HEK293 (cell line): ENCODE measurements at regions not wholly inside any gene's neighbourhood (a gene's known extent, or its start where the extent isn't known, plus 50 kb on each side); places are given as distances from the start of the nearest gene placed in this dataset.

Experiments
- CTCF ChIA-PET: fragments of 350-600 bp; formaldehyde crosslinking; extraction: SDS; loops from one replicate; lab custom pipeline; 2021; ENCODE audit warnings: antibody characterized with exemption; lab: Yijun Ruan, JAX
- POLR2A ChIA-PET: fragments of 300-600 bp; formaldehyde crosslinking; extraction: SDS; loops from one replicate; lab custom pipeline; 2020; ENCODE audit warnings: antibody characterized with exemption, inconsistent platforms; lab: Yijun Ruan, JAX
- H3K27ac ChIP-seq: fragments of 200-500 bp; sonication (Bioruptor generic); 2 replicates; pipeline ENCODE4 v1.5.1; 2014; ENCODE audit warnings: low read depth, low read length, control low read depth, inconsistent platforms; ENCODE audit errors: extremely low read depth
- H3K36me3 ChIP-seq, 2 experiments: fragments of 200-500 bp in 1 of 2; sonication (Bioruptor generic) in 1 of 2; 1 replicate in 1 of 2; 2 replicates in 1 of 2; pipeline ENCODE4 v1.5.1; 2014 to 2017; ENCODE audit warnings: inconsistent platforms in 2 of 2, low read length in 2 of 2; ENCODE audit not compliant: control insufficient read depth in 2 of 2, insufficient read depth in 1 of 2
- H3K4me1 ChIP-seq: fragments of 200-500 bp; sonication (Bioruptor generic); 2 replicates; pipeline ENCODE4 v1.5.1; 2014; ENCODE audit warnings: mild to moderate bottlenecking, low read length, inconsistent platforms; ENCODE audit not compliant: control insufficient read depth, insufficient read depth
- H3K4me3 ChIP-seq: 2 replicates; pipeline ENCODE4 v1.5.1; 2011; ENCODE audit warnings: low read depth, mild to moderate bottlenecking, control low read depth, low read length, moderate library complexity
- H3K9me3 ChIP-seq: fragments of 200-500 bp; sonication (Bioruptor generic); 2 replicates; pipeline ENCODE4 v1.5.1; 2014; ENCODE audit warnings: low read depth, low read length, inconsistent platforms; ENCODE audit not compliant: control insufficient read depth, insufficient read depth
- HOXA7 ChIP-seq: sonication (generic); formaldehyde crosslinking; IDR thresholded peaks from 2 replicates; pipeline ENCODE4 v1.8.1; 2022; ENCODE audit warnings: missing genetic modification reagents, borderline replicate concordance
- IKZF3 ChIP-seq: fragments of 450-650 bp; IDR thresholded peaks from 2 replicates; pipeline ENCODE4 v1.5.0; 2018; ENCODE audit warnings: missing biosample characterization, mild to moderate bottlenecking, missing genetic modification characterization, moderate library complexity
- MEIS1 ChIP-seq: sonication (generic); formaldehyde crosslinking; IDR thresholded peaks from 2 replicates; pipeline ENCODE4 v1.8.1; 2022; ENCODE audit warnings: missing genetic modification reagents, mild to moderate bottlenecking, borderline replicate concordance
- PRDM10 ChIP-seq: fragments of 450-650 bp; formaldehyde crosslinking; IDR thresholded peaks from 2 replicates; pipeline ENCODE4 v1.5.1; 2016; ENCODE audit warnings: missing biosample characterization, missing genetic modification characterization
- SCRT2 ChIP-seq: fragments of 450-650 bp; formaldehyde crosslinking; IDR thresholded peaks from 2 replicates; pipeline ENCODE4 v1.5.1; 2016; ENCODE audit warnings: missing biosample characterization, missing genetic modification characterization
- ZBTB20 ChIP-seq: fragments of 450-650 bp; formaldehyde crosslinking; IDR thresholded peaks from 2 replicates; pipeline ENCODE4 v1.5.1; 2016; ENCODE audit warnings: missing biosample characterization, missing genetic modification characterization
- ZNF146 ChIP-seq: fragments of 450-650 bp; formaldehyde crosslinking; IDR thresholded peaks from 2 replicates; pipeline ENCODE4 v1.5.1; 2016; ENCODE audit warnings: missing biosample characterization, missing genetic modification characterization
- ZNF155 ChIP-seq: fragments of 450-650 bp; formaldehyde crosslinking; IDR thresholded peaks from 2 replicates; pipeline ENCODE4 v1.5.1; 2016; ENCODE audit warnings: missing biosample characterization, missing genetic modification characterization
- ZNF202 ChIP-seq: fragments of 450-650 bp; formaldehyde crosslinking; IDR thresholded peaks from 2 replicates; pipeline ENCODE4 v1.5.1; 2016; ENCODE audit warnings: missing biosample characterization, missing genetic modification characterization, borderline replicate concordance
- ZNF280C ChIP-seq: fragments of 450-650 bp; formaldehyde crosslinking; IDR thresholded peaks from 2 replicates; pipeline ENCODE4 v1.5.1; 2016; ENCODE audit warnings: missing biosample characterization, missing genetic modification characterization
- ZNF335 ChIP-seq: fragments of 450-650 bp; formaldehyde crosslinking; conservative IDR thresholded peaks from 2 replicates; pipeline ENCODE4 v1.5.1; 2016; ENCODE audit warnings: missing biosample characterization, missing genetic modification characterization
- ZNF514 ChIP-seq: fragments of 450-650 bp; formaldehyde crosslinking; IDR thresholded peaks from 2 replicates; pipeline ENCODE4 v1.5.1; 2016; ENCODE audit warnings: missing biosample characterization, missing genetic modification characterization
- ZNF555 ChIP-seq: fragments of 450-650 bp; formaldehyde crosslinking; conservative IDR thresholded peaks from 2 replicates; pipeline ENCODE4 v1.5.1; 2017; ENCODE audit warnings: missing biosample characterization, mild to moderate bottlenecking, missing genetic modification characterization, inconsistent platforms
- ZNF610 ChIP-seq: fragments of 450-650 bp; formaldehyde crosslinking; IDR thresholded peaks from 2 replicates; pipeline ENCODE4 v1.5.1; 2016; ENCODE audit warnings: missing biosample characterization, missing genetic modification characterization, borderline replicate concordance
- ZNF776 ChIP-seq: fragments of 450-650 bp; formaldehyde crosslinking; IDR thresholded peaks from 2 replicates; pipeline ENCODE4 v1.5.0; 2017; ENCODE audit warnings: missing biosample characterization, missing genetic modification characterization, borderline replicate concordance
- ZNF777 ChIP-seq: fragments of 450-650 bp; formaldehyde crosslinking; IDR thresholded peaks from 2 replicates; pipeline ENCODE4 v1.5.1; 2017; ENCODE audit warnings: missing biosample characterization, missing genetic modification characterization, borderline replicate concordance
- TF ChIP-seq, protein P1 (sequence below): fragments of 450-650 bp; formaldehyde crosslinking; IDR thresholded peaks from 2 replicates; pipeline ENCODE4 v1.5.1; 2016; ENCODE audit warnings: missing biosample characterization, missing genetic modification characterization
- TF ChIP-seq, protein P2 (sequence below): fragments of 450-650 bp; formaldehyde crosslinking; IDR thresholded peaks from 2 replicates; pipeline ENCODE4 v1.5.1; 2016; ENCODE audit warnings: missing biosample characterization, missing genetic modification characterization

GRCh38 chr5:15290953-15291352, 209.0 kb upstream of the FBXL7 start:
- POLR2A ChIA-PET: no interaction called here
- TF ChIP-seq ZNF514 (tag by site-specific recombination) (no peak), ZNF610 (tag by site-specific recombination) (no peak), PRDM10 (tag by site-specific recombination) (no peak), ZNF146 (tag by site-specific recombination) (no peak), ZBTB20 (tag by site-specific recombination) (no peak), ZNF280C (tag by site-specific recombination) (no peak)
- TF ChIP-seq, all 188 proteins: peak for 0
- Histone ChIP-seq H3K4me3 (no peak overlapping the region), H3K9me3 (no peaks in the 10 kb centered on the region), H3K27ac (no peak overlapping the region), H3K36me3 (no peaks in the 10 kb centered on the region), H3K4me1 (no peaks in the 10 kb centered on the region)
- CTCF ChIA-PET: interaction anchor here (1.0 kb wide), 1 partner anchor 33 kb away, joined by 3 read pairs; no protein-coding TSS in a partner anchor

DNA sequence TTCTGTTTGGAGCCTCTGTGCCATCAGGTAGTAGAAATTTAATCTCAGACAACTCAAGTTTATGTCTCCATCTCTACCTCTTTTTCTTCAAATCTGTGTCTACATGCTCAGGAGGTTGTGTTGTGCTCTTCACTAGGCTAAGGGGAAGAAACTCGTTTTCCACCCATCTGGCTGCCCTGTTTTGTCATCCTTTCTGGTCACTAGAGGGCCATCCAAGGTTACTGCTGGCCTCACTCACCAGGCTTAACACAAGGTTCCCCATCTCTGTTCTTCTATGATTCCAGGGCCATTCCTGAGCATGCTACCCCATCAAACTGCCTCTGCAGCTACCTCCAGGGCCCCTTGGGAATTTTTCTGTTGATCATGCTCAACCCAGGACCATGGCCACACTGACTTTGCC, 213.3 kb upstream of the FBXL7 start:
- ChIA-PET POLR2A (no interaction called here), CTCF (no interaction called here)
- no peaks in the 10 kb centered on the region for H3K9me3 ChIP-seq
- TF ChIP-seq ZNF202 (no peak), ZNF155 (tag by site-specific recombination) (no peak), IKZF3 (tag by site-specific recombination) (no peak), ZNF776 (tag by site-specific recombination) (no peak), ZNF777 (tag by site-specific recombination) (no peak), SCRT2 (tag by site-specific recombination) (no peak), ZNF335 (no peak), HOXA7 (no peak), MEIS1 (no peak), ZNF555 (tag by site-specific recombination) (no peak)
- TF ChIP-seq, protein P1, sequence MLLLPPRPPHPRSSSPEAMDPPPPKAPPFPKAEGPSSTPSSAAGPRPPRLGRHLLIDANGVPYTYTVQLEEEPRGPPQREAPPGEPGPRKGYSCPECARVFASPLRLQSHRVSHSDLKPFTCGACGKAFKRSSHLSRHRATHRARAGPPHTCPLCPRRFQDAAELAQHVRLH (tag by site-specific recombination): no peak
- TF ChIP-seq, protein P2, sequence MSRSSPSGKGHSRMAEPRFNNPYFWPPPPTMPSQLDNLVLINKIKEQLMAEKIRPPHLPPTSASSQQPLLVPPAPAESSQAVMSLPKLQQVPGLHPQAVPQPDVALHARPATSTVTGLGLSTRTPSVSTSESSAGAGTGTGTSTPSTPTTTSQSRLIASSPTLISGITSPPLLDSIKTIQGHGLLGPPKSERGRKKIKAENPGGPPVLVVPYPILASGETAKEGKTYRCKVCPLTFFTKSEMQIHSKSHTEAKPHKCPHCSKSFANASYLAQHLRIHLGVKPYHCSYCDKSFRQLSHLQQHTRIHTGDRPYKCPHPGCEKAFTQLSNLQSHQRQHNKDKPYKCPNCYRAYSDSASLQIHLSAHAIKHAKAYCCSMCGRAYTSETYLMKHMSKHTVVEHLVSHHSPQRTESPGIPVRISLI (tag by site-specific recombination): no peak
- no peak overlapping the region for H3K27ac ChIP-seq
- no peaks in the 10 kb centered on the region for H3K4me1 ChIP-seq
- H3K4me3 ChIP-seq: no peak overlapping the region
- H3K36me3 ChIP-seq: no peaks in the 10 kb centered on the region
